Nephron (organoid): ENCODE measurements at regions not wholly inside any gene's neighbourhood (a gene's known extent, or its start where the extent isn't known, plus 50 kb on each side); places are given as distances from the start of the nearest gene placed in this dataset.
A peak's percentile ranks its signal among the peaks of the same experiment; 100 is the strongest.

ENCODE experiments used
- H3K27ac Mint-ChIP-seq, 3 experiments: 2 replicates each; pipeline ENCODE4 v1.8.0; 2020; ENCODE audit warnings: mixed read lengths in 3 of 3, mild to moderate bottlenecking in 2 of 3, moderate library complexity in 1 of 3
- H3K27me3 Mint-ChIP-seq: 2 replicates; pipeline ENCODE4 v1.8.0; 2021; ENCODE audit warnings: low read depth, mild to moderate bottlenecking, moderate library complexity, mixed read lengths
- H3K36me3 Mint-ChIP-seq: 2 replicates; pipeline ENCODE4 v1.8.0; 2020; ENCODE audit warnings: low read depth, mixed read lengths
- H3K4me1 Mint-ChIP-seq: 2 replicates; pipeline ENCODE4 v1.8.0; 2020; ENCODE audit warnings: mixed read lengths
- H3K4me3 Mint-ChIP-seq, 3 experiments: 2 replicates each; pipeline ENCODE4 v1.8.0; 2020; ENCODE audit warnings: mild to moderate bottlenecking in 3 of 3, mixed read lengths in 3 of 3, moderate library complexity in 2 of 3
- H3K9me3 Mint-ChIP-seq: 2 replicates; pipeline ENCODE4 v1.8.0; 2020; ENCODE audit warnings: mixed read lengths
- TF ChIP-seq, protein P1 (sequence below), 3 experiments: fragments of 200-600 bp; sonication (generic); IDR thresholded peaks; one replicate each; pipeline ENCODE4 v1.5.0; 2021; ENCODE audit warnings: antibody characterized with exemption in 3 of 3; ENCODE audit not compliant: unreplicated experiment in 3 of 3

DNA sequence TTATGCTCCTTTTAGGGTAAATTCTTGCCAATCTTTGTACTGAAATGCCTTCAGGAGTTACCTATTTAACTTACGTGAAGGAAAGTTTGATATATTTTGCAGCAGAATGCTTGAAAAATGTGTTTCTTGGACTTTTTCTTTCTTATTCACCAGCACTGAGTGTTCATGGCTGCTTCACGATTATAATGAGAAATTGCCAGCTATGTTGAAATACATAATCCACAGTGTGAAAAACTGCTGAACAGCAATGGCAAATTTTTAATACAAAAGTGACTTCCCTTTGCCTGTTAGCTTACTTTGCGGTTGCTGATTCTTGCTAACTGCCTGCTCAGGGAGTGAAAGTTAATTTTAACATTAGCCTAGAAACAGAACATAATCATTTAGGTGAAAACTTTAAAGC is 153.8 kb upstream of the SLC4A4 start:
- Mint-ChIP-seq H3K4me1 (peaks cover 18% of the 10 kb centered on the region), H3K4me3 (peak overlapping the region; percentile 13 to 66 (median 50)), H3K27ac (no peak overlapping the region), H3K27me3 (peaks cover 30% of the 10 kb centered on the region), H3K36me3 (no peaks in the 10 kb centered on the region), H3K9me3 (no peaks in the 10 kb centered on the region)
- TF ChIP-seq, protein P1, sequence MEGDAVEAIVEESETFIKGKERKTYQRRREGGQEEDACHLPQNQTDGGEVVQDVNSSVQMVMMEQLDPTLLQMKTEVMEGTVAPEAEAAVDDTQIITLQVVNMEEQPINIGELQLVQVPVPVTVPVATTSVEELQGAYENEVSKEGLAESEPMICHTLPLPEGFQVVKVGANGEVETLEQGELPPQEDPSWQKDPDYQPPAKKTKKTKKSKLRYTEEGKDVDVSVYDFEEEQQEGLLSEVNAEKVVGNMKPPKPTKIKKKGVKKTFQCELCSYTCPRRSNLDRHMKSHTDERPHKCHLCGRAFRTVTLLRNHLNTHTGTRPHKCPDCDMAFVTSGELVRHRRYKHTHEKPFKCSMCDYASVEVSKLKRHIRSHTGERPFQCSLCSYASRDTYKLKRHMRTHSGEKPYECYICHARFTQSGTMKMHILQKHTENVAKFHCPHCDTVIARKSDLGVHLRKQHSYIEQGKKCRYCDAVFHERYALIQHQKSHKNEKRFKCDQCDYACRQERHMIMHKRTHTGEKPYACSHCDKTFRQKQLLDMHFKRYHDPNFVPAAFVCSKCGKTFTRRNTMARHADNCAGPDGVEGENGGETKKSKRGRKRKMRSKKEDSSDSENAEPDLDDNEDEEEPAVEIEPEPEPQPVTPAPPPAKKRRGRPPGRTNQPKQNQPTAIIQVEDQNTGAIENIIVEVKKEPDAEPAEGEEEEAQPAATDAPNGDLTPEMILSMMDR (IDR thresholded peaks at IDR 0.05; ENCODE audit: unreplicated experiment in 3 of 3) = no peak

DNA sequence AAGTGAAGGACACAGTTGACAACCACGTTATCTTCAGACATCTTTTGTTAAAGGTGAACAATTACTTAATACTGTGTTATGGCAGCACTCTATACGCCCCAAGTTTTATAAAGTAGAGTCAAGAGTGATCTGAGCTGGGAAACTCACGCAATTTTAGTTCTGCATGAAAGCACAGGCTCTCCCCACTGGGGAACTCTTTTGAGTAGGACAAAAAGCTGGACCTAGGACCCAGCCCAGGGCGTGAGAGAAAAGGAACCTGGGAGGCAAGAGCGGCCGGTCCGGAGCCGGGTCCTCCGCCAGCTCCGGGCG is 152.6 kb upstream of the SLC4A4 start:
- peak overlapping the region; percentile 51 to 89 (median 85) for H3K27ac Mint-ChIP-seq
- no peaks in the 10 kb centered on the region for H3K9me3 Mint-ChIP-seq
- H3K4me3 Mint-ChIP-seq = peak overlapping the region; percentile 90 to 96 (median 93)
- H3K4me1 Mint-ChIP-seq = peaks cover 18% of the 10 kb centered on the region
- TF ChIP-seq, protein P1 (IDR thresholded peaks at IDR 0.05; ENCODE audit: unreplicated experiment in 3 of 3) = no peak
- peaks cover 30% of the 10 kb centered on the region for H3K27me3 Mint-ChIP-seq
- H3K36me3 Mint-ChIP-seq = no peaks in the 10 kb centered on the region

DNA sequence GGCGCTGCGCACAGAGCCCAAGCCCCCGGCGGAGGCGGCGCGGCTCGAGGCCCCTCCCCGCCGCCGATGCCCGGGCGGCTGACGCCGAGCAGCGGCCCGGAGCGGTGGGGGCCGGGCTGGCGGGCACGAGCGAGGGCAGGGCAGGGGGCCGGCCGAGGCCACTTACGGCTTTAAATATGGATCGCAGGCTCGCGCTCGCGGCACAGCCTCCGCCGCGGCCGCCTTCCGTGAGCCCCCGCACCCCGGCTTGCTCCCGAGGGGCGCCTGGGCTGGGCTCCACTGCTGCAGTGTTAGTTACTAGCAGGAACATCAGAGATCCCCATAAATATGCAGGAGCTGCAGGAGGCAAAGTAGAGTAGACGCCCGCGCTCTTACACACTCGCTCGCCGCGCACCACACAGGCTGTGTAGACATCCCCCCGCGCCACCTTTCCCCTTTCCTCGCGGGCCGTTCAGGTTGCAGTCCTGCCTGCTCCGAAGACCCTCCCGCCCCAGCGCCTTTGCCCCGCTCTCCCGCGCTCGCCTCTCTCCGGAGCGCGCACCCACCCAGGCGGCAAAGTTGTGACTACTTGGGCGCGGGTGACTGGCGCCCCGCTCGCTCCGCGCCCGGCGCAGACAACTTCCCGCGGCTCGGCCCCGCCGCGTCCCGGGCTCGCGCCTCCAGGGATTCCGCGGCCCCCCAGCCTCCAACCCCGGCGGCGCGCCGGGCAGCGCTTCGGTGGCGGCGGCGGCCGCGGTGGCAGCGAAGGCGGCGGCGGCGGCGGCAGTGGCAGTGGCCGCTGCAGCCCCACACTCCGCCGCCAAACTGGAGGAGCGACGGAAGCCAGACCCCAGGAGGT is 152.0 kb upstream of the SLC4A4 start:
- H3K4me3 Mint-ChIP-seq = peak overlapping the region; percentile 90 to 96 (median 93)
- H3K36me3 Mint-ChIP-seq = no peaks in the 10 kb centered on the region
- no peaks in the 10 kb centered on the region for H3K9me3 Mint-ChIP-seq
- H3K4me1 Mint-ChIP-seq = peaks cover 18% of the 10 kb centered on the region
- peaks cover 30% of the 10 kb centered on the region for H3K27me3 Mint-ChIP-seq
- peak overlapping the region; percentile 51 to 89 (median 85) for H3K27ac Mint-ChIP-seq
- TF ChIP-seq, protein P1 (IDR thresholded peaks at IDR 0.05; ENCODE audit: unreplicated experiment in 3 of 3) = no peak

DNA sequence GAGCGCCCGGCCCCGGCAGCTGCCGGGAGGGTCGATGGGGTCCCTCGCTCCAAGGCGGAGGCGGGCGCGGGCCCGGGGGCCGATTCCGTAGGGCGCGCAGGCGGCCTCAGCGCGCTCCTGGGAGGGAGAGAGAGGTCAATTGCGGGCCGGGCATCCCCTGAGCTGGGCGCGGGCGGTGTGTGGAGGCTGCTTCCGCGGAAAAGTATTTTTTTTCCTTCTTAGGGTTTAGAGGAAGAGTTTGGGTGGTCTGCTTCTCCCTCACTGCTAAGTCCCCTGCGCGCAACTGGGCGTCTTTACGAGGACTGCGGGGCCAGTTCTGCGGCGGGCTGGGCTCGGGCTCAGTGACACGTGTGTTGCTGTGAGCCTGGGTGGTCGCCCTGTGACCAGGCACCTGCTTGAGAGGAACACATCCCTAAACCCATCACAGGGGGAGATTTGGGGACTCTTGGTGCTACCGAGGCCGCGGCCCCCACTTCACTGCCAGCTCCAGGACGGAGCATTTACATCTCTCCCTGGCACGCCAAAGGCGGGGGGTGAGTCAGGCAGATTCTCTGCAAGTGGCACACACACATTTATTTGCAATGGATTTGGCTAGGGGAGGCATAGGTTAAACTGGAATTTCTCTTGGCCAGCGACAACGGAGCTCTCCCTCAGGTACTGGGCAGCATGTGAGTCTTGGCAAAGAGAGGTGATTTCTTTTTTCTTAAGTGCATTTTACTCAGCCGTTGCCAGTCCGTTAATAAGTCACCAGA is 151.2 kb upstream of the SLC4A4 start:
- Mint-ChIP-seq H3K27me3 (peaks cover 30% of the 10 kb centered on the region), H3K27ac (peak overlapping the region; percentile 75 to 84 (median 80)), H3K36me3 (no peaks in the 10 kb centered on the region), H3K4me1 (peaks cover 18% of the 10 kb centered on the region), H3K4me3 (peak overlapping the region; percentile 82 to 93 (median 89)), H3K9me3 (no peaks in the 10 kb centered on the region)
- TF ChIP-seq, protein P1 (IDR thresholded peaks at IDR 0.05; ENCODE audit: unreplicated experiment in 3 of 3) = no peak

DNA sequence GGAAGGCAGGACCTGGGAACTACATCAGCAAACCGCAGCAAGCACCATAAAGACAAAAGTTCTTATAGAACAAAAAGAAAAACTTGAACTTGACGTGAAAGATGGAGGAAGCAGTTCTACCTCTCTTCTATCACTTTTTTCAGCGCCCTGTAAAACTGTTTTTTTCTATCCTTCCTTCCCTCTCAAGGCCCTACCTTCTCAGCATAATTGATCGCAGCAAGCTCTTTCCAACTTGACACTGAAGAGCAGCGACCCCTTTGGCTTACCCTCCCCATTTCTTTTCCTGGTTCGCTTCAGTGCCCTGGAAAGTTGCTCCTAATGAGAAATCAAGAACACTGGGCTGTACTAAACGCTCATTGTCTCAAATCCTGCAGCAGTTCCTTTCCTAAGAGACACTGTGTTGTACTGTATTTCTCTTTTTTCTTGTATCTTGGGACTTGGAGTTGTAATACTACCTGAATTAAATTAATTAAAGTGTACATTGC is 150.6 kb upstream of the SLC4A4 start:
- Mint-ChIP-seq H3K4me3 (peak overlapping the region; percentile 82 to 93 (median 89)), H3K4me1 (peaks cover 18% of the 10 kb centered on the region), H3K36me3 (no peaks in the 10 kb centered on the region), H3K27ac (peak overlapping the region; percentile 75 to 84 (median 80)), H3K27me3 (peaks cover 30% of the 10 kb centered on the region), H3K9me3 (no peaks in the 10 kb centered on the region)
- TF ChIP-seq, protein P1 (IDR thresholded peaks at IDR 0.05; ENCODE audit: unreplicated experiment in 3 of 3) = peak in 2 of 3 experiments; percentile 17 to 23
